C4-2B (cell line): ENCODE measurements at regions not wholly inside any gene's neighbourhood (a gene's known extent, or its start where the extent isn't known, plus 50 kb on each side); places are given as distances from the start of the nearest gene placed in this dataset.

ENCODE experiments used
- ZFX ChIP-seq: fragments of 450-650 bp; IDR thresholded peaks from 2 replicates; pipeline ENCODE4 v1.6.1; 2017
- TF ChIP-seq, protein P1 (sequence below): fragments of 450-650 bp; conservative IDR thresholded peaks from 2 replicates; pipeline ENCODE4 v1.5.1; 2017; ENCODE audit warnings: mild to moderate bottlenecking

DNA sequence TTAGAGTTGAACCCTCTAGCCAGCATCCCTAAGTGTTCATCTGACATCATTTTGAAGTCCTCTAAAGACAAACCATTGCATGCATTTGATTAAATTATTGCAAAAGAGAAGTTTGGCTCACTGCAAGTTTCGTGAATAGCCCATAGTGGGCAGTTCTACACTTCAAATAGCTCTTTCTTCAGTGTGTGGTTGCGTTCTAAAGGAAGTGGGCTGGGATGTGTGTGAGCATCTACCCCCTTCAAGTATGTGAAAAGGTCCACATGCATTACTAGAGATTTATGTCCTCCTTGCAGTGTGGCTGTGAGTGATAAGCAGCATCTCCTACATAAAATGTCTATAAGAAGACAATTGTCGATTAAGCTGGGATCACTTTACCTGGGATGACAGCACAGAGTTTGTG is 54.6 kb downstream of the SST start:
- TF ChIP-seq ZFX = no peak
- TF ChIP-seq, protein P1, sequence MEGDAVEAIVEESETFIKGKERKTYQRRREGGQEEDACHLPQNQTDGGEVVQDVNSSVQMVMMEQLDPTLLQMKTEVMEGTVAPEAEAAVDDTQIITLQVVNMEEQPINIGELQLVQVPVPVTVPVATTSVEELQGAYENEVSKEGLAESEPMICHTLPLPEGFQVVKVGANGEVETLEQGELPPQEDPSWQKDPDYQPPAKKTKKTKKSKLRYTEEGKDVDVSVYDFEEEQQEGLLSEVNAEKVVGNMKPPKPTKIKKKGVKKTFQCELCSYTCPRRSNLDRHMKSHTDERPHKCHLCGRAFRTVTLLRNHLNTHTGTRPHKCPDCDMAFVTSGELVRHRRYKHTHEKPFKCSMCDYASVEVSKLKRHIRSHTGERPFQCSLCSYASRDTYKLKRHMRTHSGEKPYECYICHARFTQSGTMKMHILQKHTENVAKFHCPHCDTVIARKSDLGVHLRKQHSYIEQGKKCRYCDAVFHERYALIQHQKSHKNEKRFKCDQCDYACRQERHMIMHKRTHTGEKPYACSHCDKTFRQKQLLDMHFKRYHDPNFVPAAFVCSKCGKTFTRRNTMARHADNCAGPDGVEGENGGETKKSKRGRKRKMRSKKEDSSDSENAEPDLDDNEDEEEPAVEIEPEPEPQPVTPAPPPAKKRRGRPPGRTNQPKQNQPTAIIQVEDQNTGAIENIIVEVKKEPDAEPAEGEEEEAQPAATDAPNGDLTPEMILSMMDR = no peak
